ENCODE measurements at regions not wholly inside any gene's neighbourhood (a gene's known extent, or its start where the extent isn't known, plus 50 kb on each side); places are given as distances from the start of the nearest gene placed in this dataset.

GRCh38 chr2:14114275-14114674 lies 518.2 kb upstream of the LRATD1 start:
- no peak for TF ChIP-seq CTCF (IDR thresholded peaks at IDR 0.05; ENCODE audit: borderline replicate concordance, extremely low read depth, low read length, poor library complexity, severe bottlenecking)
- no peak for TF ChIP-seq EZH2 (IDR thresholded peaks at IDR 0.05; ENCODE audit: borderline replicate concordance, low read depth, low read length, severe bottlenecking)
